Activated naive CD4-positive, alpha-beta T cell treated with anti-CD3 and anti-CD28 coated beads, Interleukin-2, amount 50 U/mL, for 16 hours (primary cell): ENCODE measurements at regions not wholly inside any gene's neighbourhood (a gene's known extent, or its start where the extent isn't known, plus 50 kb on each side); places are given as distances from the start of the nearest gene placed in this dataset.

Source experiments
- DNase-seq: peaks from one replicate; pipeline ENCODE4 v3.0.0-alpha.2; 2020

DNA sequence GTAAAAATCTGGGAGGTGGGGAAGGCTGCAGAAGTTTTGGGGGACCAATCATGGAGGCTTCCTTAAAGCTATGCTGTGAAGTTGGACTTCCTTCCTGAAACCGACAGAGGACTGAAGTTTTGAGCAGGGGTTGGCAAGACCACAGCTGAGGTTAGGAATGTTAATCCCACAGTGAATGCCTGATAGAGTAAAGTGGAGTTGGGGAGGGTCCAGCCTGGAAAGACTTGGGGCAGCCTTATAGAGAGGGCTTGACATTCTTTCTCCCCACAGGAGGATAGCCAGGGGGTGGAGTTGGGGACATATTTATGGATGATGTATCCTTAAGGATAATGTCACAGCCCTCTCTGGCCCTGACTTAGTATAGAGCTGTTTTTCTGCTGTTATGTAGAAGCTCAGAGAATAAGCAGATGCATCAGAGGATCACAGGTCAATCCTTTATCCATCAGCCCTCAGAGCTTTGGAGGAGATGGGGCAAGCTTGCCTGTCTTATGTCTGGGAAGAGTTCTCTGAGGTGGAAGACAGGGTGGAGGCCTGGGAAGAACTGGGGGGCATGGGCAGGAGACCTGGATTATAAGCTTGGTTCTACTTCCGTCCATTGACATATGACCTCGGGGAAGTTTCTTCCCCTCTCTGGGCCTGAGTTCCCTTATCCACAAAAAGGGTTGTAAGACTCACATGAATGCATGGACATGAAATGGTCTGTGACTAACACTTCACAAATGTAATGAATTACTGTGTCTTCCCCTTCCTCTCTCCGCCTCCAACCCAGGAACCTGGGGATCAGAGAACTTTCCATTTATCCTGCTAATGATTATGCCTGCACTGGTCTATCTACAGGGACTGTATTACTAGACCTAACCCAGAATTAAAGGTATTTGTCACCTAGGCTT lies 317.8 kb downstream of the MIAT start:
- no peak for DNase-seq

- no peak for DNase-seq
Observed at GRCh38 chr22:26975865-26976264, 318.5 kb downstream of the MIAT start.

DNA sequence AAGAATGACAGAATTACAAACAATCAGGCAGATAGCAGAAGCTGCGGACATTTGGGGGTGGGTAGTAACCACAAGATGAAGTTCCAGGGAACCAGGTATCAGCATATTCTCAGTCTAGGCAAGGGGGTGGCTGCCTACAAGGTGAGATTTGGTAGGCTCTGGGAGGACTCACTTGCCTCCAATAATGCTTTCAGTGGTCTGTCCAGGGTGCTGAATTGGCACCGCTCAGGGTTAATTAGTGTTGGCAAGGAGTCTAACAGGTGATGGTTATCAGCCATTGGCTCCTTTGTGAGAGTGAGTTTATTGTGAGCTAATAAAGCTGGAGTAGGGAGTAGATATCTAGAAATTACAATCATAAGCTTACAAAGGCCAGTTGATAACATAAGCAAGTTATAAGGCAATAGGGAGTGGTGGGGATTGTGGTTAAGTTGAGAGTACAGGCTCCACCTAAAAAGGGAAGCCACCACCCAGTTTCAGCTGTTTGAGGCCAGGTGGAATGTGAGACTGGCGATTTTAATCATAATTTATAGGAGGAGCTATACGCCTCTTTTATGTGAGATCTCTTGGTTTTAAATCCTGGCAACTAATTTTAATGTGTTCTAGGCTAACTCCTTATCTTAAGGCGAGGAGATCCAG lies 320.5 kb downstream of the MIAT start:
- DNase-seq = no peak

GRCh38 chr22:26979294-26979693 lies 321.9 kb downstream of the MIAT start:
- DNase-seq = no peak

DNA sequence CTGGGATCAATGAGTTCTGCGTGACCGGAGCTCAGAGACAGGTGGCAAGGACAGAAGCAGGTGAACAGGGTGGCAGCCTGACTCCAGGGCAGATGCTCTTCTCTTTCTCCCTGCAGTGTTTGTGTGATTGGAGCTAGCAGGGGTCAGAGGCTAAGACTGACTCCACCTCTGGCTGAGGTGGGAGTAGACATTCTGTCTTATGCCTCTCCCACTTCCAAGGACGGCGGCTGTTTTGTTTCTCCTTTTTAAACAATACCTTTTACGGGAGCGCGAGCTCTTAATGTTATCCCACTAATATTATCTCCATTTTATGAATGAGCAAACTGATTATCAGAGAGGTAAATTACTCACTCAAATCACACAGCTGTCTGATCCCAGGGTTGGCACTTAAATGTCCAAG lies 323.7 kb downstream of the MIAT start:
- no peak for DNase-seq

DNA sequence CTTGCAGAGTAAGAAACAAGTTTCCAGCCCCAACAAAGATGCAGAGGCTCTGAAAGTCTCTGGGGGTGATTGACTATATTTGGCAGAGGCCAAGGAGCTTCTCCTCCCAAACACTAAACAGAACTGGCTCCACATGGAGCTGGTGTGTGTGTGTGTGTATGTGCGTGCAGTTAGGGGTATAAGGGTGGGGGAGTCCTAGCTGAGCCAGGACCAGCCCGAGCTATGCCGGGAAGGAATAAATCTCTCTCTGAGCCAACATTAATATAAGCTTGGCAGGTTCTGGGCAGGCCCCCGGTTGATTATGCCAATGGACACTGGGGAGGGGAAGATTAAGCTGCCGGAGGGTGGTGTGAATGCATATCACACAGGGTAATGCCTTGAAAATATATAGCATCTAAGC lies 324.2 kb downstream of the MIAT start:
- no peak for DNase-seq

GRCh38 chr22:26983311-26983710 lies 325.9 kb downstream of the MIAT start:
- DNase-seq = no peak

DNA sequence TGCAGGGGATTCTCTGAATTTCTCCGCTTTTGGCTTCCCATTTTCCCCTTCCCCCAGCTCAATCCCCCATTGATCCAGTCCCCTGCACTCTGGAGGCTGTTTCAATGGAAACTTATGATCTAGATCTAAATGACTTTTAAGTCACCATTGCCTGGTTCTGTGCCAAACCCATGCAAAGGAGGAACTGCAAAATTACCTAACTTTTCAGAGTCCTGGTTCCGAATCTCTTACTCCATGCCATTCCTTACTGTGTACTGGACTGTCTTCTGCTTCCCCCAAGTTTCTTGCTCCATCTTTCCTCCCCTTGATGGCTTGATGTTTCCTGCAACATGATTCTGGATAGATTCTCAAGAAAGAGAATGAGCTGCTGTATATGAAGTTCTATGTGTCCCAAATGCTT lies 327.8 kb downstream of the MIAT start:
- no peak for DNase-seq

GRCh38 chr22:26985931-26986782 lies 328.8 kb downstream of the MIAT start:
- no peak for DNase-seq

GRCh38 chr22:26986884-26987283 lies 329.5 kb downstream of the MIAT start:
- no peak for DNase-seq

GRCh38 chr22:26990503-26991189 lies 333.3 kb downstream of the MIAT start:
- no peak for DNase-seq

- DNase-seq = no peak
Observed at GRCh38 chr22:26992556-26992955, 335.2 kb downstream of the MIAT start.

DNA sequence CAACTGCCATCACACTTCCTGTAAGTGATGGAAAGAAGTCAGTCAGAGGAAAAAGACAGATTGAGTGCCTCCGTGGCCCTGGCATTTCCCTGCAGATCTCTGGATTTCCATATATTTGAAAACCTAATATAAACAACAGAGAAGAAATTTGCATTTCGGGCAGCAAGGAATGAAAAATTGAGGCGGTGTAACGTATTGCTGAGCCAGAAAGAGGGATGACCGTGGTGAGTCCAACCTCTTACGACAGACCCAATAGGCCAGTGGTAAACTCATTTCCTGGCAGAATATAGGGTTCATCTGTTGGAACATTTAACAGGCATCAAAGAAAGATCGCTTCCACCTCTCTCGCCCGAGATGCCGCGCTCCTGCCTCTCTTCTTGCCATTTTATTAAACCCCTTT lies 336.5 kb downstream of the MIAT start:
- DNase-seq = no peak

DNA sequence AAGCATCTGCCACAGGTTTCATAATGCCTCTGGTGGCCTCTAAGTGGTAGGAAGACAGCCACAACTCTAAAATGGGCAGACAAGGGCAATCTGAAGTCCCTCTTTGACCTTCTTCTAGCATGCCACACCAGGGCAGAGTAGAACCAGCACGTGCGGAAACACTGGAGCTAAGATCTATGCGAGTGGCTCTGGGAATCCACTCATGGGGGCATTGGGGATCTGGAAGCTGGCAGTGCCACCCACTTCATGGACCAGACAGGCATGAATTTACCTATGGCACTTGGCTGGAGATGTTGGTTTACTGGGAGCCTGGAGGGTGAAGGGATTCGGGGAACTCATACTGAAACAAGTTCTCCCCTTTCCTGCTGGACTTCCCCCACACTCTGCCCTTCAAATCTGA lies 337.4 kb downstream of the MIAT start:
- DNase-seq = no peak

DNA sequence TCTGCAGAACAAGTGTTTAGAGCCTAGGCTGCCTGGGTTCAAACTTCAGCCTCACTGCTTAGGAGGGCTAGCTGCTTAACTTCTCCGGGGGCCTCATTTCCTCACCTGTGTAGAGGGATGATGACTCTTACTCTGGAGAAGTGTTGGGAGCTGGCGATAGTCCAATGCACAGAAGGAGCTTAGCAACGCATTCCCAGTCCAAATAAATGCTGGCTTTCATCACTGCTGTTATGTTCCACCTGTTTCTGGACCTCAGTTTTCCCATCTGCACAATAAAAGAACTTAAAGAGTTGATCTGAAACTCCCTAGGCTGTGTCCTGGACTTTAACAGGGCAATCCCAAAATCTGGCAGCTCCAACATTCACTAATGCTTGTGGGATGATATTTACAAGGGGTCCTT lies 337.8 kb downstream of the MIAT start:
- no peak for DNase-seq

DNA sequence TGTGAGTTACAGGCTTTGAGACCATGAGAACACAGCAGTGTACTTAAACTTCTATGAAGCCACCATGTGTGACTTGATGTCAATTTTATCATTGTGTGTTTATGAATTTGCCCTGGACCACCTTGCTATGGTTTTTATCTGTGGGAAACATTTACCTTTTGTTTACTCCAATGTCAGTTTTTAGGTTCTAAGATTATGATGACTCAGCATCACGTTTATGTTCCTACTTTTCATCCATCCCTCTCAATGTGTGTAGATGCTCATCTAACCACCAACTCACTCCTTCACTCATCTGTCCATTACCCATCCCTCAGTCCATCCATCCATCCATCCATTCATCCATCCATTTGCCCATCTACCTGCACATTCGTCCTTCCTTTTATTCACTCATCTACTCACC lies 338.8 kb downstream of the MIAT start:
- no peak for DNase-seq

DNA sequence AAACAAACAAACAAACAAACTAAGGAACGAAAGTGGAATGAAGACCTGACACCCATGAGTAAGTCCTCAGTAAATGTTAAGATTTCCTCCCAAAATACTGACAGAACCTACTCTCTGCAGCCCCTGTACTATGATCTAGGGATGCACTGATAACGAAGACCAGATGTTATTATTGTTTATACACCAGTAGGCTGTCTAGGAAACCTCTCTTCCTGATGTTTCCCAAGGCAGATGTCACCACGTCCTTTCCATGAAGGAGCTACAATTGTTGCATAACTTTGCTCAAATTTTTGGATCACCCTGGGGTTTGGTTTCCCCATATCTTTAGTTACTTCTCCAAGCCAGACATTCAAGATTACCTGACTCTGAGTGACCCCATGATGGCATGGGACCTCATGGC lies 340.7 kb downstream of the MIAT start:
- no peak for DNase-seq

DNA sequence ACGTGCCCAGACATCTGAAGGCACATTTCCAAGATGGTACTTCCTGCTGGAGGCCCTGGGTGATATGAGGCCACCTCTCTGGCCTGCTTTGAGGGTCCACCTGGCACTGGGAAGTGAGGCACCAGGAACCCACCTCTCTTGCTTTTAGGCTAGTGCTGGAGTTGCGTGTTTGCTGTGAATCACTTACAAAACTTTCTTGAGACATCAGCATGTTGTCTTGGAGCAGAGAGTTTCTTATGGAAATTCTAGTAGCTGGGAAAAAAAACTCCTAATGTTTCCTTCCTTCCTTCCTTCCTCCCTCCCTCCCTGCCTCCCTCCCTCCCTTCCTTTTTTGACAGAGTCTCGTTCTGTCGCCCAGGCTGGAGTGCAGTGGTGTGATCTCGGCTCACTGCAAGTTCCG lies 341.3 kb downstream of the MIAT start:
- DNase-seq = no peak

GRCh38 chr22:27003297-27003696 lies 345.9 kb downstream of the MIAT start:
- DNase-seq = no peak

DNA sequence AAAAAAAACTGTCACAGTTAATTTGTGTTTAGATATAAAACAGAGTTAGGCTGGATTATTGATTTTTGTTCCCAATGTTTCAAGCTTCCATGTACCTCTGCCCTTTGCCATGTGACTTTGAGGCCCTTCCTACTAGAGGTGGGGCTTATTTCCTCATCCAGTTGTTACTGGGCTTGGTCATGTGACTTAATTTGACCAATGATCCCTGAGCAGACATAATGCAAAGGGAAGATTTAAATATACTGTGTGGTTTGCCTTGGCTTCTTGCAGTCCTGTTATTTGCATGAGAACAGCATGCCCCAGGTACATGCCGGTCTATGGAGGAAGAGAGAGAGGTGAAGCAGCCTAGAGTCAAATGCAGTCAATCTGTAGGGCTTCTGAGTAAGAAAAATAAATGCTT lies 347.0 kb downstream of the MIAT start:
- DNase-seq = no peak

DNA sequence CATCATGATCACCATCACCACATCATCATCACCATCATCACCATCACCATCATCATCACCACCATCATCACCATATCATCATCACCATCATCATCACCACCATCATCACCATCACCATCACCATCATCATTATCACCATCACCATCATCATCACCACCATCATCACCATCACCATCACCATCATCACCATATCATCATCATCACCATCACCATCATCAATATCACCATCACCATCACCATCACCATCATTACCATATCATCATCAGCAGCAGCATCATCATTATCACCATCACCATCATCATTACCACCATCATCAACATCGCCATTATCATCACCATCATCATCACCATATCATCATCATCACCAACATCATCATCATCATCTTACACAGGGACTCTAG lies 351.1 kb downstream of the MIAT start:
- no peak for DNase-seq

DNA sequence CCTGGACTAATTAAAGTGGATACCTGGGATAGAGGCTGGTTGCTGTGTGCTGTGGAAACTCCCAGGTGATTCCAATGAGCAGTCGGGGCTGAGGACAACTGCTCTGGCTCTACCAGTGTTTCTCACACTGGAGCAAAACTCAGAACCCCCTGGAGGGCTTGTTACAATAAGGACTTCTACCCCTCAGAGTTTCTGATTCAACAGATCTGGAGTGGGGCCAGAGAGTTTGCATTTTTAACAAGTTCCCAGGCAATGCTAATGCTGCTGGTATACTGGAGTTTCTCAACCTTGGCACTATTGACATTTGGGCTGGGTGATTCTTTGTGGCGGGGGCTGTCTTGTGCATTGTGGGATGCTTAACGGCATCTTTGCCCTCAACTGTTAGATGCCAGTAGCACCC lies 353.7 kb downstream of the MIAT start:
- DNase-seq = no peak

GRCh38 chr22:27011717-27012116 lies 354.3 kb downstream of the MIAT start:
- no peak for DNase-seq
